Parathyroid adenoma (tissue), 2 donors: ENCODE measurements at regions not wholly inside any gene's neighbourhood (a gene's known extent, or its start where the extent isn't known, plus 50 kb on each side); places are given as distances from the start of the nearest gene placed in this dataset.

Experiments used
- H2AFZ ChIP-seq: fragments of 300-600 bp; sonication (generic); one replicate; pipeline ENCODE4 v1.7.0; 2017; ENCODE audit warnings: antibody characterized with exemption, mild to moderate bottlenecking
- H3K27ac ChIP-seq: fragments of 300-600 bp; sonication (generic); one replicate; pipeline ENCODE4 v1.7.0; 2017
- H3K27me3 ChIP-seq: fragments of 300-600 bp; sonication (generic); one replicate; pipeline ENCODE4 v1.7.0; 2017; ENCODE audit warnings: low read length; ENCODE audit not compliant: control insufficient read depth, insufficient read depth
- H3K36me3 ChIP-seq: fragments of 300-600 bp; sonication (generic); one replicate; pipeline ENCODE4 v1.7.0; 2017; ENCODE audit warnings: low read length; ENCODE audit not compliant: control insufficient read depth, insufficient read depth
- H3K4me1 ChIP-seq: fragments of 300-600 bp; sonication (generic); one replicate; pipeline ENCODE4 v1.7.0; 2017; ENCODE audit warnings: control low read depth
- H3K4me2 ChIP-seq: fragments of 300-600 bp; sonication (generic); one replicate; pipeline ENCODE4 v1.7.0; 2017; ENCODE audit warnings: low read length
- H3K4me3 ChIP-seq: fragments of 300-600 bp; sonication (generic); one replicate; pipeline ENCODE4 v1.7.0; 2017; ENCODE audit warnings: low read depth, low read length
- H3K79me2 ChIP-seq: fragments of 300-600 bp; sonication (generic); one replicate; pipeline ENCODE4 v1.7.0; 2017; ENCODE audit warnings: control low read depth
- H3K9ac ChIP-seq: fragments of 300-600 bp; sonication (generic); one replicate; pipeline ENCODE4 v1.7.0; 2017; ENCODE audit warnings: mild to moderate bottlenecking
- H3K9me3 ChIP-seq: fragments of 300-600 bp; sonication (generic); one replicate; pipeline ENCODE4 v1.7.0; 2017; ENCODE audit warnings: low read length; ENCODE audit not compliant: control insufficient read depth
- TF ChIP-seq, protein P1 (sequence below): fragments of 300-600 bp; sonication (generic); IDR thresholded peaks from one replicate; pipeline ENCODE4 v1.7.0; 2017; ENCODE audit warnings: antibody characterized with exemption, mild to moderate bottlenecking
- donor health status: primary hyperparathyroidism.

- H3K4me2 ChIP-seq: no peak overlapping the region
- H3K27ac ChIP-seq: no peak overlapping the region
- H3K4me1 ChIP-seq: no peaks in the 10 kb centered on the region
- no peak overlapping the region for H2AFZ ChIP-seq
- TF ChIP-seq, protein P1, sequence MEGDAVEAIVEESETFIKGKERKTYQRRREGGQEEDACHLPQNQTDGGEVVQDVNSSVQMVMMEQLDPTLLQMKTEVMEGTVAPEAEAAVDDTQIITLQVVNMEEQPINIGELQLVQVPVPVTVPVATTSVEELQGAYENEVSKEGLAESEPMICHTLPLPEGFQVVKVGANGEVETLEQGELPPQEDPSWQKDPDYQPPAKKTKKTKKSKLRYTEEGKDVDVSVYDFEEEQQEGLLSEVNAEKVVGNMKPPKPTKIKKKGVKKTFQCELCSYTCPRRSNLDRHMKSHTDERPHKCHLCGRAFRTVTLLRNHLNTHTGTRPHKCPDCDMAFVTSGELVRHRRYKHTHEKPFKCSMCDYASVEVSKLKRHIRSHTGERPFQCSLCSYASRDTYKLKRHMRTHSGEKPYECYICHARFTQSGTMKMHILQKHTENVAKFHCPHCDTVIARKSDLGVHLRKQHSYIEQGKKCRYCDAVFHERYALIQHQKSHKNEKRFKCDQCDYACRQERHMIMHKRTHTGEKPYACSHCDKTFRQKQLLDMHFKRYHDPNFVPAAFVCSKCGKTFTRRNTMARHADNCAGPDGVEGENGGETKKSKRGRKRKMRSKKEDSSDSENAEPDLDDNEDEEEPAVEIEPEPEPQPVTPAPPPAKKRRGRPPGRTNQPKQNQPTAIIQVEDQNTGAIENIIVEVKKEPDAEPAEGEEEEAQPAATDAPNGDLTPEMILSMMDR: no peak
- H3K79me2 ChIP-seq: no peaks in the 10 kb centered on the region
- no peaks in the 10 kb centered on the region for H3K9me3 ChIP-seq
- H3K9ac ChIP-seq: no peak overlapping the region
- no peaks in the 10 kb centered on the region for H3K36me3 ChIP-seq
- H3K27me3 ChIP-seq: no peaks in the 10 kb centered on the region
- no peak overlapping the region for H3K4me3 ChIP-seq
Measured at GRCh38 chr21:27168084-27168483, 201.2 kb upstream of the ADAMTS5 start.

GRCh38 chr21:27164208-27165177 is 197.6 kb upstream of the ADAMTS5 start:
- TF ChIP-seq, protein P1: no peak

DNA sequence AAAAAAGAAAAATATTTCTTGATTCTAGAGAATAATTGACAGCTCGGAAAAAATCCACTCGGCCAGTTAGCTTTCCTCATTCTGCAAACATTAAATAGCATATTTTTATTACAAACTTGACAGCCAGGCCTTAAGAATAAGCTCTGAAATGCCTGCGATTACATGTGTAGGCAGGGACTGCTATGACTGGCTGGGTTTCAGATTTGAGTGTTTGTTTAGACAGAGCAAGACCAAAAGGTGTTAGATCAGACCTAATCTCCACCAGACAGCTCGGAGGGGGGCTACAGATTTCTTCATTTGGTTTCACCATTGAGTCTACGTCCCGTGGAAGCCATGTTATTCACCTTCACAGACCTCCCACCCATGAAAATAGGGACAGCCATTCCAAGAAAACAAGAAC is 192.1 kb upstream of the ADAMTS5 start:
- Histone ChIP-seq H2AFZ (no peak overlapping the region), H3K9ac (no peak overlapping the region), H3K4me3 (no peak overlapping the region), H3K27ac (no peak overlapping the region), H3K4me2 (no peak overlapping the region), H3K79me2 (no peaks in the 10 kb centered on the region), H3K36me3 (no peaks in the 10 kb centered on the region), H3K4me1 (no peaks in the 10 kb centered on the region), H3K27me3 (no peaks in the 10 kb centered on the region), H3K9me3 (no peaks in the 10 kb centered on the region)
- TF ChIP-seq, protein P1: no peak

More at GRCh38 chr21:27164208-27165177, 197.6 kb upstream of the ADAMTS5 start:
- Histone ChIP-seq H3K79me2 (no peaks in the 10 kb centered on the region), H3K4me2 (no peak overlapping the region), H3K9me3 (no peaks in the 10 kb centered on the region), H3K27me3 (no peaks in the 10 kb centered on the region), H3K4me3 (no peak overlapping the region), H3K27ac (no peak overlapping the region), H3K9ac (no peak overlapping the region), H2AFZ (no peak overlapping the region), H3K36me3 (no peaks in the 10 kb centered on the region), H3K4me1 (no peaks in the 10 kb centered on the region)

GRCh38 chr21:27157097-27157496 is 190.2 kb upstream of the ADAMTS5 start:
- Histone ChIP-seq H2AFZ (no peak overlapping the region), H3K27ac (no peak overlapping the region), H3K4me1 (no peaks in the 10 kb centered on the region), H3K9me3 (no peaks in the 10 kb centered on the region), H3K9ac (no peak overlapping the region), H3K79me2 (no peaks in the 10 kb centered on the region), H3K4me3 (no peak overlapping the region), H3K4me2 (no peak overlapping the region), H3K36me3 (no peaks in the 10 kb centered on the region), H3K27me3 (no peaks in the 10 kb centered on the region)
- TF ChIP-seq, protein P1: no peak
